Prostate gland (tissue), 2 donors: ENCODE measurements at regions not wholly inside any gene's neighbourhood (a gene's known extent, or its start where the extent isn't known, plus 50 kb on each side); places are given as distances from the start of the nearest gene placed in this dataset.

Experiments
- DNase-seq: peaks from one replicate; pipeline ENCODE4 v3.0.0-alpha.2; 2019; ENCODE audit warnings: low spot score
- H3K27ac ChIP-seq, 2 donors: fragments of 200-600 bp; sonication (generic); 2 replicates each; pipeline ENCODE4 v1.5.1; 2017 to 2019
- H3K27me3 ChIP-seq: fragments of 200-600 bp; sonication (generic); replicated peaks from 2 replicates; pipeline ENCODE4 v1.5.1; 2019; ENCODE audit not compliant: insufficient read depth
- H3K36me3 ChIP-seq, 2 donors: fragments of 200-600 bp; sonication (generic); 1 replicate in 1 of 2; 2 replicates in 1 of 2; pipeline versions ENCODE4 v1.5.1 to v1.8.1; 2017 to 2019
- H3K4me1 ChIP-seq: fragments of 200-600 bp; sonication (generic); replicated peaks from 2 replicates; pipeline ENCODE4 v1.5.1; 2019
- H3K4me3 ChIP-seq, 2 donors: fragments of 200-600 bp; sonication (generic); 2 replicates each; pipeline ENCODE4 v1.5.1; 2017 to 2019
- H3K9me3 ChIP-seq: fragments of 200-600 bp; sonication (generic); 2 replicates; pipeline ENCODE4 v1.5.1; 2017
- CTCF ChIP-seq, 4 experiments: fragments of 200-600 bp in 2 of 4; fragments of 450-650 bp in 2 of 4; sonication (generic) in 2 of 4; IDR thresholded peaks; 1 replicate in 3 of 4; 2 replicates in 1 of 4; pipeline ENCODE4 v1.5.1; 2016 to 2019; ENCODE audit warnings: antibody characterized with exemption in 4 of 4, mild to moderate bottlenecking in 2 of 4, moderate library complexity in 2 of 4
- POLR2A ChIP-seq: fragments of 450-650 bp; IDR thresholded peaks from one replicate; pipeline ENCODE4 v1.6.1; 2016; ENCODE audit warnings: antibody characterized with exemption, mild to moderate bottlenecking
- POLR2AphosphoS5 ChIP-seq: sonication (generic); formaldehyde crosslinking; IDR thresholded peaks from one replicate; pipeline ENCODE4 v1.6.1; 2017; ENCODE audit warnings: antibody characterized with exemption
- WGBS: methylation state at CpG from one replicate; pipeline ENCODE4 v1.1.5; 2018; 5-methylcytosine and 5-hydroxymethylcytosine counted together
- intact Hi-C: fragments of 100-400 bp; cut with DNase I; formaldehyde crosslinking; loops from one replicate; pipeline ENCODE4 v1.14.2; 2022

DNA sequence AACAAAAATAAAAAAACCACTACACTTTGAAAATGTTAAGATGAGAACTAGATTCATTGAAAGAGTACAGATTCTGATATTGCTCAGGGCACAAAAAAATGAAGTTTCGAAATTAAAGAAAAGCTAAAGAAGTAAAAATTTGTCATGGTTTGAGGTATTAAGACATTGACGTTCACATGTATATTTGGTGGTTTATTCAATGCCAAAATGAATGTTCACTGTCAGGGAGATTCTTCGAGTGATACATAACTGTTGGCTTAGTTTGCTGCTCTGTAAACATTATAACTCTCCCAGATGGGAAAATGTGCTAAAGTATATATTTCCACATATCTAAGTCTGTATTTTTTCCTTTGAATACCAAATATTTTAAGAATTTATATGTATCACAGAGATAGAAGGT, 345.0 kb downstream of the SEMA3D start:
- Histone ChIP-seq H3K4me3 (no peak overlapping the region), H3K27ac (no peak overlapping the region), H3K4me1 (no peaks in the 10 kb centered on the region), H3K36me3 (no peaks in the 10 kb centered on the region), H3K9me3 (no peaks in the 10 kb centered on the region), H3K27me3 (no peaks in the 10 kb centered on the region)
- WGBS: 57% methylated on average over 3 of the region's 3 CpGs
- TF ChIP-seq POLR2AphosphoS5: no peak
- TF ChIP-seq POLR2A: no peak
- no peak for TF ChIP-seq CTCF (IDR thresholded peaks at IDR 0.05)
- intact Hi-C loops: no loop called here
- DNase-seq: no peak

GRCh38 chr7:84838857-84839256, 348.0 kb downstream of the SEMA3D start:
- Histone ChIP-seq H3K36me3 (no peaks in the 10 kb centered on the region), H3K4me1 (no peaks in the 10 kb centered on the region), H3K4me3 (no peak overlapping the region), H3K27me3 (no peaks in the 10 kb centered on the region), H3K27ac (no peak overlapping the region), H3K9me3 (no peaks in the 10 kb centered on the region)
- TF ChIP-seq CTCF (IDR thresholded peaks at IDR 0.05): no peak
- no peak for TF ChIP-seq POLR2AphosphoS5
- no peak for TF ChIP-seq POLR2A
- intact Hi-C loops: no loop called here
- 82% methylated on average over 5 of the region's 5 CpGs for WGBS
- DNase-seq: no peak

DNA sequence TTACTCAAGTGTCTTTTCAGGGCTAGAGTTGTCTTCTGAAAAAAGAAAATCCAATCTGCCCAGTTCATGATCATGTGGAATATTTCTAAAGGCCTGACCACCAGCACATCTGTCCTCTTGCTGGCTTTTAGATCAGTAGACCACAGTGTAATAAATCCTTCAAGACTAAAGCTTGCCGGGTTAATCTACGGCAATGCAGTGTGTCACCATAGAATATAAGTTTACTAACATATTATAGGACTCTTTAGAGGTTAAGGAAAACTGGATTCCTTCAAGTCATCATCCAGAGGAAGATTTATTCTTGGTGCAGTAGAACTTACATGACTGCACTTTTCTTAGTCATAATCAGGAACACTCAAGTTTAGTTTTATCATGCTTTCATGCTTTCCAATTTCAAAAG, 349.5 kb downstream of the SEMA3D start:
- no peak for DNase-seq
- TF ChIP-seq POLR2A (no peak), POLR2AphosphoS5 (no peak), CTCF (IDR thresholded peaks at IDR 0.05) (no peak)
- no peak overlapping the region for H3K27ac ChIP-seq
- H3K36me3 ChIP-seq: no peaks in the 10 kb centered on the region
- intact Hi-C loops: no loop called here
- no peaks in the 10 kb centered on the region for H3K27me3 ChIP-seq
- H3K9me3 ChIP-seq: no peaks in the 10 kb centered on the region
- WGBS: 75% methylated on average over 2 of the region's 2 CpGs
- H3K4me3 ChIP-seq: no peak overlapping the region
- no peaks in the 10 kb centered on the region for H3K4me1 ChIP-seq

DNA sequence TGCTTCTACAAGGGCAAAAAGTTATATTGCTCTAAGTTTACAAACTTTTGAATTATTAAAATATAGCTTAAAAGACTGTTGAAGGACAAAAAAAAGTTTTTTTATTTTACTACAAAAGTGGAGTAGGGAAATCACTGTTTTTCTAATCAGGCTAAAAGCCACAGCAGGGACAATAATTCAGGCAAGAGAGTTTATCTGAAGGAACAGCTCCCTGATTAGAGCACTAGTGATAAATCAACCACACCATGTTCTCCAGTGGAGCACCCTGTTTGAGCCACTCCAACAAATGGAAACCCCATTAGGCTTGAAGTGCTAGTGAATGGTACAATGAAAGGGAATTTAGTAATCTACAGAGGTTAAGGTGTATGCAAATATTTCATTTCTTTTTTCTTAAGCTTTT, 357.1 kb downstream of the SEMA3D start:
- intact Hi-C loops: no loop called here
- TF ChIP-seq CTCF (IDR thresholded peaks at IDR 0.05) (no peak), POLR2AphosphoS5 (no peak), POLR2A (no peak)
- Histone ChIP-seq H3K27ac (no peak overlapping the region), H3K4me1 (no peaks in the 10 kb centered on the region), H3K27me3 (no peaks in the 10 kb centered on the region), H3K36me3 (no peaks in the 10 kb centered on the region), H3K9me3 (no peaks in the 10 kb centered on the region), H3K4me3 (no peak overlapping the region)
- DNase-seq: no peak

DNA sequence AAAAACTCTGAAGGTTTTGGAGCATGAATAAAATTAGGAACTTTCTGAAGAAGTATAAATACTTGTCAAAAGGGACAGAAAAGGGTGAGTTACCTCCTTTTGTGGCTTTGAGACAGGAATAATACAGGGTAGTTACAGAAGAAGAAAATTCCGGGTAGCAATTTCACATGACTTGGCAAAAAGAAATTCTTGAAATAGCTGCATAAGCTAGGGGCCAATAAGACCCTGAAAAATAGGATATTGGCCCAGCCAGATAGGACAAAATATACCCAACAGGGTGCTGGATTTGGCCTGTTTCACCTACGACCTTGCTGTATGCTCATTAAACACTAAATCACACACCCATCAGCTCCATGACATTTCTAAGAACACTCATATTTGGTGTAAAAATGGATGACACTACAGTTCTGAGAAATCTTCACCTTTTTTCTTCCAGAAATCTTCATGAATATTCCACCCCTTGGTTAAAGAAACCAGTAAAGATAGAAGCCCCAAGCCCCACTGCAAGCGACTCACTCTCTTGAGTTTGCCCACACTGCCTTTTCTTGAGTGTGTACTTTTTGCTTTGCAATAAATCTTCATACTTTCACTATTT, 362.7 kb downstream of the SEMA3D start:
- Histone ChIP-seq H3K9me3 (no peaks in the 10 kb centered on the region), H3K27me3 (no peaks in the 10 kb centered on the region), H3K27ac (no peak overlapping the region), H3K4me1 (no peaks in the 10 kb centered on the region), H3K36me3 (no peaks in the 10 kb centered on the region), H3K4me3 (no peak overlapping the region)
- WGBS: 73% methylated on average over 3 of the region's 3 CpGs
- DNase-seq: no peak
- intact Hi-C loops: no loop called here
- TF ChIP-seq POLR2A (no peak), POLR2AphosphoS5 (no peak)
